ENCODE measurements at regions not wholly inside any gene's neighbourhood (a gene's known extent, or its start where the extent isn't known, plus 50 kb on each side); places are given as distances from the start of the nearest gene placed in this dataset.

DNA sequence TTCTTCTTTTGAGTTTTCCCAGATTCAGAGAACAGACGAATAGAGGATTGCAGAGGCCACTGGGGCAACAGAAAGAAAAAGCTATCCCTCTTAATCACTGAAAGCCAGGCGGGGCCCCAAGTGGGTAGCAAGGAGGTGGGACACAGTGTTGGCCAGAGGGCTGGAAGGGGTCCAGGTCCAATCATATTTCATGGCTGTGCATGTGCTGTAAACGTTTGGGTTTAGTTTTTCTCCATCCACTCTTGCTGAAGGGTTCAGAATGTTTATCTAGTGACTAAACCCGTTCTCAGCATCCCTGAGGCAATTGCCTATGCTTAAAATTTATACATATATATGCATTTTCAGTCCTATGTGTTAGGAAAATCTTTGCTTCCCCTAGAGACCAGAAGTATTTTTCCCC, 99.4 kb upstream of the EPHA4 start:
- peaks cover 2% of the 10 kb centered on the region for H3K9me3 Mint-ChIP-seq (ENCODE audit: low read depth, unreplicated experiment)
- no peak for DNase-seq
- intact Hi-C loops (cut with micrococcal nuclease; ENCODE audit: unreplicated experiment): no loop called here
- no peaks in the 10 kb centered on the region for H3K27me3 Mint-ChIP-seq (ENCODE audit: unreplicated experiment)
- no TSS peak for BruUV-seq (replicated peaks)
- H3K4me3 Mint-ChIP-seq (ENCODE audit: low read depth, unreplicated experiment): no peak overlapping the region
- TF ChIP-seq CTCF (IDR thresholded peaks at IDR 0.05; ENCODE audit: unreplicated experiment): no peak
- no peak overlapping the region for H3K27ac Mint-ChIP-seq (ENCODE audit: unreplicated experiment)
- H3K4me1 Mint-ChIP-seq (ENCODE audit: low read depth, unreplicated experiment): no peaks in the 10 kb centered on the region
- CTCF ChIA-PET: interaction anchor here (0.6 kb wide), 1 partner anchor 109 kb away, joined by 3 read pairs; no protein-coding TSS in a partner anchor
- H3K36me3 Mint-ChIP-seq (ENCODE audit: insufficient read depth, unreplicated experiment): no peaks in the 10 kb centered on the region

GRCh38 chr2:221662689-221663391, 90.7 kb upstream of the EPHA4 start:
- CTCF ChIA-PET: no interaction called here
- DNase-seq: no peak

DNA sequence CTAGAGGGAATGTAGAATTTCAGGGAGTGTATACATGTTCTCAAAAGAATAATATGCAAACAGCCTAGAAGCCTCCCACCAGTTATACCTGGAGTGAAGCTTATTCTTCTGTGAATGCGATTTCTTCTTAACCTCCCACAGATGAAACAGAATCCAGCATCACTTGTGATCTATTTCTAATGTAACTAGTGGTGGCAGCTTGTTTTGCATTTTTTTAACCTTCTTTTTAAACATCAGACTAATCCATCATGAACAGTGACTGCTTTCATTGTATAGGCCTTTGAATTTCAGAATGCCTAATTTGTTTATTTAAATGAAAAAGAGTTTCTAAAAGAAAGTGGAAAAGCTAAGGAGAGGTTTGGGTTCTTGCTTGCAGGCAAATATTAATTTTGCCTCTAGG, 85.7 kb upstream of the EPHA4 start:
- BruUV-seq (replicated peaks): no TSS peak
- Mint-ChIP-seq H3K4me1 (ENCODE audit: low read depth, unreplicated experiment) (no peaks in the 10 kb centered on the region), H3K9me3 (ENCODE audit: low read depth, unreplicated experiment) (peaks cover 5% of the 10 kb centered on the region), H3K27me3 (ENCODE audit: unreplicated experiment) (no peaks in the 10 kb centered on the region), H3K27ac (ENCODE audit: unreplicated experiment) (no peak overlapping the region), H3K36me3 (ENCODE audit: insufficient read depth, unreplicated experiment) (no peaks in the 10 kb centered on the region), H3K4me3 (ENCODE audit: low read depth, unreplicated experiment) (no peak overlapping the region)
- TF ChIP-seq CTCF (IDR thresholded peaks at IDR 0.05; ENCODE audit: unreplicated experiment): no peak
- intact Hi-C loops (cut with micrococcal nuclease; ENCODE audit: unreplicated experiment): no loop called here
- CTCF ChIA-PET: interaction anchor here (0.6 kb wide), 1 partner anchor 809 kb away, joined by 7 read pairs; no protein-coding TSS in a partner anchor
- no peak for DNase-seq

More at GRCh38 chr2:221662689-221663391, 90.7 kb upstream of the EPHA4 start:
- no peak for TF ChIP-seq CTCF (IDR thresholded peaks at IDR 0.05; ENCODE audit: unreplicated experiment)
- Mint-ChIP-seq H3K36me3 (ENCODE audit: insufficient read depth, unreplicated experiment) (no peaks in the 10 kb centered on the region), H3K4me3 (ENCODE audit: low read depth, unreplicated experiment) (no peak overlapping the region), H3K9me3 (ENCODE audit: low read depth, unreplicated experiment) (peaks cover 5% of the 10 kb centered on the region), H3K4me1 (ENCODE audit: low read depth, unreplicated experiment) (no peaks in the 10 kb centered on the region), H3K27me3 (ENCODE audit: unreplicated experiment) (no peaks in the 10 kb centered on the region), H3K27ac (ENCODE audit: unreplicated experiment) (no peak overlapping the region)
- no TSS peak for BruUV-seq (replicated peaks)
- intact Hi-C loops (cut with micrococcal nuclease; ENCODE audit: unreplicated experiment): no loop called here

- peaks cover 2% of the 10 kb centered on the region for H3K9me3 Mint-ChIP-seq (ENCODE audit: low read depth, unreplicated experiment)
- no TSS peak for BruUV-seq (replicated peaks)
- H3K4me3 Mint-ChIP-seq (ENCODE audit: low read depth, unreplicated experiment): no peak overlapping the region
- intact Hi-C loops (cut with micrococcal nuclease; ENCODE audit: unreplicated experiment): no loop called here
- DNase-seq: no peak
- H3K4me1 Mint-ChIP-seq (ENCODE audit: low read depth, unreplicated experiment): no peaks in the 10 kb centered on the region
- no peaks in the 10 kb centered on the region for H3K27me3 Mint-ChIP-seq (ENCODE audit: unreplicated experiment)
- H3K36me3 Mint-ChIP-seq (ENCODE audit: insufficient read depth, unreplicated experiment): no peaks in the 10 kb centered on the region
- CTCF ChIA-PET: no interaction called here
- TF ChIP-seq CTCF (IDR thresholded peaks at IDR 0.05; ENCODE audit: unreplicated experiment): no peak
- H3K27ac Mint-ChIP-seq (ENCODE audit: unreplicated experiment): no peak overlapping the region
Measured at GRCh38 chr2:221655300-221655699, 83.2 kb upstream of the EPHA4 start.

Measured in Calu3 (cell line).